HTR-8/SVneo (cell line): ENCODE measurements at regions not wholly inside any gene's neighbourhood (a gene's known extent, or its start where the extent isn't known, plus 50 kb on each side); places are given as distances from the start of the nearest gene placed in this dataset.

ENCODE experiments used
- DNase-seq: peaks from one replicate; pipeline ENCODE4 v3.0.0; 2011; ENCODE audit warnings: low spot score, mixed read lengths; ENCODE audit not compliant: insufficient read length
- FAIRE-seq: peaks from 2 replicates; lab custom pipeline; 2011; peaks lifted over from hg19 to GRCh38; lab: Jason Lieb, UNC

DNA sequence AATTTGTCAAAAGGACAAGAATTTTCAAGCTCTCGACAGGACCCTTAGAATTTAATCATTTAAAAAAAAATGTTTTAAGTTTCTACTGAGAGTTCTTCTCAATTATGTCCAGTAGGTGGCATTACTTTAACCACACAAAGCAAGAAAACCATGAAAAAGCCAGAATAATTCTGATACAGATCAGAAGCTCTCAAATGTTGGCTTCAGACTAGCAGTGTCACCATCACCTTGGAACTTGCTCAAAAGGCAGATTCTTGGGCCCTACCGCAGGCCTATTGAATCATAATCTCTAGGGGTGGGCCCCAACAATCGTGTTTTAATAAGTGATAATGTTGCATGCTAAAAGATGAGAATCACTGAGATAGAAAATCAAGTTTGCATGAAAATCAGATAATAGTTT lies 99.5 kb upstream of the KCNMB2 start:
- no peak for FAIRE-seq
- DNase-seq, result peak; percentile 32

DNA sequence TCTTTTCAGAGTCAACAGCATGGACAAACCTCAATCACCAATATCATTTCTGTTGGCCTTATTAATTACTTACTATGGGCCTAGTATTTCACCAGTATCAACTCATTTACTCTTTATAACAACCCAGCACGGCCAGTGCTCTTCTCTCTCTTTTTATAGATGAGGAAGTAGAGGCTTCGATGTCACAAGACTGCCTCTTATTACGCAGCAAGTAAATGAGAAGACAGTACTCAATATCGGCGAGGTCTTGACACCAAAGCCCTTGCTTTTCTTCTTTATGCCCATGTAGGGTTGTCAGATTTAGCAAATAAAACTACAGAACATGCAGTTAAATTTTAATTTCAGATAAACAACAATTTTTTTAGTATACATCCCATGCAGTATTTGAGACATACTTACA lies 99.0 kb upstream of the KCNMB2 start:
- DNase-seq, result no peak
- FAIRE-seq, result no peak

DNA sequence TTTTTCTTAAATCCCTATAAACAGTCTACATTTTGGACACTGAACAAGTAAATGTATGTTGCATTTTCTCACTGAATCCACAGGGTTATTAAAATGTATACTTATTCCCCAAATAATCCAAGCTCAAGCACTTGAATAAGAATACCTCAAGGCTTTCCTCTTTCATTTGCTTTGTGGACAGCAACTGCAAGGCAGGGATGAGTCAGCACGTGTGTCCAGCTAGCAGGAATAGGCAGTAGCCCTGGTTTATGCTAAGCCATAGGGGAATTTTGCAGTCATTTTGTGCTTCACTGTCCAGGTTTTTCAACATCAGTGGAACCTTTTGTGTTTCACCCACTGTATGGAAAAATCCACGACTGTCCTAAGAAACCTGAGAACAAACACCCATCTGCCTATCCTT lies 96.7 kb upstream of the KCNMB2 start:
- DNase-seq, result peak; percentile 38
- no peak for FAIRE-seq

DNA sequence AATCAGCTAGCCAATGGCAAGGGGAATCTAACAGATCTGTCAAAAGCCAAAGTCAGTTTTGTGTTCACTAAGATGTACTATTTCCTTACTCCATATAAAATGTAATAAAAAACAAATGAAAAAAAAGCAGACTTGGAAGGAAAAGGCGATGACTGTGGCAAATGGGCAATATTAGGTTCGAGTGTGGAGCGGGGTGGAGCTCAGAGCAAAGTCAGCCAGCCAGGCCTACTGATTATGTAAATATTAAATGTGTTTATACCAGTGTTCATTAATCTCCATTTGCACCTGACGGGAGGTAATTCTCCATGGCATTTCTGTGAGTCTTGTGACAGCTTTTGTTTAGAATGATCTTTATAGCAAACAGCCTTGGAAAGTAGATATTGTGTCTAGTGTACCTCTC lies 96.2 kb upstream of the KCNMB2 start:
- FAIRE-seq (no peak), DNase-seq (no peak)

DNA sequence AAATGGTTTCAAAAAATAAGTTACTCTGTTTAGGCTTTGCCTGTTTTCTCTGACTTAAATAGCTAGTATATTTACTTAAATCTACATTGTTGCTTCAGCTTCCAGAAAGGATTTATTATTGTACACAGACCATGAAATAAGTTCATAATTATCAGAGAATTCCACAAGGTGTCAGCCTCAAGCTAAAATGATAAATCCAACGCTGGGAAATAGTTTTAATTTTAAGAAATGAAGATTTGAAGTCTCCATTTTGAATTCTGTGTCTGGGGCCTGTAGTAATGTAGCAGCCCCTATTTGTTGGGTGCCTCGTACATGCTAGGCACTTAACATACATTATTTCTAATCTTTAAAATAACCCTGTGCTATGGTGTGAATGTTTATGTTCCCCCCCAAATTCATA lies 92.6 kb upstream of the KCNMB2 start:
- no peak for DNase-seq
- FAIRE-seq, result no peak

DNA sequence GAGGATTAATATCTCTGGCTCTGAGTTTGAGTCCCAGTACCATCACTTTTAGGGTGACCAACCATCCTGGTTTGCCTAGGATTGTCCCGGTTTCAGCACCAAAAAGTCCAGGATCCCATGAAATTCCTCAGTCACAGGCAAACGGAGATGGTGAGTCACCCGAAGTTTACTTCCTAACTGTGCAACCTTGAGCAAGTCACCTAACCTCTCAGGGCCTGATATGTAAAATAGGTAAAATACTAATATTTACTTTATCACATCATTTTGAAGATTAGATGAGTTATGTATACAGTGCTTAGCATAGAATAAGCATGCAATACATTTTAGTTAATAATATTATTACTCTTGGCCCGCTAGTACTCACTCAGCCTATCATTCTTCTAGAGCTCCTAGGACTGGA lies 91.1 kb upstream of the KCNMB2 start:
- DNase-seq (no peak), FAIRE-seq (no peak)

DNA sequence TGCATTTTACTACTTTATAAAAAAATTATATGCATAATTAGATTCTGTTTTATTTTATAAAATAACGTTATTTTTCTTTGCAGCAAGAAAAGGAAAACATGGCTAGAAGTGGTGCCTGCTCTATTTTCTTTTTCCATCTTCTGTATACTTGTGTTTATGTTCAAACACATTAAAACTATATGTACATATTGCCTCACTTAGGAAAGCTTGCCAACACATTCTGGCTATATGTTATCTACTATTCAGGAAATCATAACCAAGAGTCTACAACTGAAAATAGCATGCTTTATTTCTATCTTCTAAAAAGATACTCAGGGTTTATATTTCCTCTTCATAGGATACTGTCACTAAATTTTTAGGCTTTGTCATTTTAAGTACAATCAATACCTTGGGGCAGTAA lies 90.2 kb upstream of the KCNMB2 start:
- no peak for FAIRE-seq
- no peak for DNase-seq

DNA sequence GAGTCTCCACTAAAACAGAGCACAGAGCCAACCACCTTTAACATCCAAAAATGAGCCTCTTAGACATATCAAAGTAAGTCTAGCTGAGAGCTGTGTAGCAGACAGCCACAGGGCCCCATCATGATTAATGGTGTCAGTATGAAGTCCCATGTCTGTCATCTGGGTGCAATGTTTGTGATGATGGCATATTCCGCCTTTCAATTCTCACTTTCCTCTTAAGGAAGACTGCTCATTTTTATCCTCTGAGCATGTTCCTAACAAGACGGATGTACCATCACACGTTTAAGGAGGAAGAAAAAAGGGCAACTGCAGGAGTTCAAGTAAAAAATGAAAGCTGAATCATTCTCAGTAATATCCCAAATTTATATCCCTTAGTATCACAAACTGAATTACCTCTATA lies 85.8 kb upstream of the KCNMB2 start:
- FAIRE-seq (no peak), DNase-seq (no peak)

DNA sequence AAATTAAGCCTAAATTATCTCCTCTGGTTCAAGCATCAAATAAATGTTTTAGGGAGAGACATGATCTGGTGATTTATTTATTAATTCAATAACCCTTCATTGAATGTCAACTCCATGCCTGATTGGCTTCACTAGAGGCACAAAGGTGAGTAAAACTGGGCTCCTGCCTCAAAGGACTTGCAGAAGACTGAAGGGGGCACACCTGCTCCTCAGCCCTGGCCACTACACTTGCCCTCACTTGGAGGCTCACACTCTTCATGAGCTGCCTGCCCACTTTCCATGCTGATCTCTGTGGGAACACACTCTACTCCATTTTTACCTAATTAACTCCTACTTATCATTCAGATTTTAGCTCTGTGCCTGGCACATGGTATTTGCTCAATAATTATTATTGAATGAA lies 84.4 kb upstream of the KCNMB2 start:
- no peak for DNase-seq
- no peak for FAIRE-seq

DNA sequence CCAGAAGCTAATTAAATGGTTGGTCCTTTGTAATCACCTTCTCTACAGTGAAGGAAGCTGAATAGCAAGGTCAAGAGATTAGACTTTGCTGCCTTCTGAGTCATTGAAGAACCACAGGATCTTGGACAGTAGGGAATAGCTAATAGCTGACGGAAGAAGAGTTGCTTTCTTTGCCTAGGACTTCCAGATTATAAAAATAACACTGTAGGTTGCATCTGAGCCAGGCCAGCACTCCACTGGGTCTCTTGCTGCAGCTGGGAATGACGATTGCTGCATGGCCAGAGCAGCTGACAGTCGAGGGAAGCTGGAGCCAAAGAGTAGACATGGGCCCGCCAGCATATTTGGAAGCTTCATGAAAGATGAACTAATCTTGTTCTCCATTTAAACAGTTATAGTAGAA lies 81.5 kb upstream of the KCNMB2 start:
- no peak for DNase-seq
- no peak for FAIRE-seq

DNA sequence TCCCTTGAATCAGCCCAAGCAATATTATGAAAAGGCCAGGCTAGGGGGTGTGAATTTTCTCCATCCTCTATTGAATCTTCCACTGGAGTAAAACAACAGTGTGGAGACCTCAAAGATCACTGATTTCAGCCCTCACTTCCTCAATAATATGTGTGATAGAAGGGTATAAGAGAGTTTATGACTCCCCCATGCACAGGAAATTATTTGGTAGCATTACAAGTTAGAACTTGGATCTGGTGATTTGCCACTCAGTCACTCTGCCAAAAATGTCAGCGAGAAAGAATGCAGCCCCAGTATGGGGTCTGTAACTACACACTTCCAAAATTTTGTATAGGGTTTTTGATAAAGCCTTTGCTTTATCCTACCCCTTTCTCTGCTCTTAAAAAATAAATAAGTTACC lies 81.0 kb upstream of the KCNMB2 start:
- DNase-seq (no peak), FAIRE-seq (no peak)

DNA sequence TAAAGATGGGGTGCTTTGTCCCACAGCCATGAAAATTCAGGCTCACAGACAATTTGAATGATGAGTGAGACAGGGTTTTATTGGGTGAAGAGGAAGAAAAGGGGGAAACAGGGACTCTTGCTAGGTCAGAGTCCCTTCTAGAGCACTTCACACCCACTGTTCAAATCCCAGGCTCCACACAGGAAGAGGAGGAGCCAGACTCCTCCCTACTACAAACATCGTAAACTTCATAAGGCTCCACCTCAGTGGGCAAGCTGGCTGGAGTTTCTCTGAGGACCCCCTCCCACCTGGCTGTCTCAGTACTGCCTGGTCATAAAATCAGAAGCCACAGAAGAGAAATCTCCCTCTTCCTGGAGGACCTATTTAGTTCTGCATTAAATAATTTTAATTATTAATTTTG lies 80.3 kb upstream of the KCNMB2 start:
- no peak for DNase-seq
- FAIRE-seq, result no peak

DNA sequence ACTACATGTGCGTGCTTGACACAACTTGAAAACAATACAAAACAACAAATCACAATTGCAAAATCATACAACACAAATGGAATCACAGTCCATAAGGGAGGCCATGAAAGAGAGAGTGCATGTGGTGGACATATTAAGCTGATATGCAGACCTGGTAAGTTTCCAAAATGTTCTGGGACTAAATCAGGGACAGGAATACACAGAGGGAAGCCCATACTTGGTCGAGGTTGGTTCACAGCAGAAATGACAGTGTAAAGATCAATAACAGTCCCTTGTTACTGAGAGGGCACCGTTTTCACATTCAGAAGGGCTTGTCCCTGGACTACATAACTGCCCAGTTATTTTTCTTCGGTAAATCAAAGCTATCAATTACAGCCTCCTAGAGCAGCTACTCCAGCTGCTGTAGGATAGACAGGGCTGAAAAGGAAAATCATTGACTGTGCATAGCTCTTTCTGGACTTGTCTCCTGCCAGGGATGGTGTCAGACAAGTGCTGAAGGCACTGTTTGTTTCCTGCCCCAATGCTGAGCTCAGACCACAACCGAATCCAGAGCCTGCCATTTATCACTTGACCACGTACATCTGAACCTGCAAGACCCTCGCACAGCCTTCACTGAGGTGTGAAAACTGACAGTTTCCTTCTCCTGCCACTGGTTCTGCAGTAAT lies 79.5 kb upstream of the KCNMB2 start:
- FAIRE-seq (no peak), DNase-seq (no peak)

DNA sequence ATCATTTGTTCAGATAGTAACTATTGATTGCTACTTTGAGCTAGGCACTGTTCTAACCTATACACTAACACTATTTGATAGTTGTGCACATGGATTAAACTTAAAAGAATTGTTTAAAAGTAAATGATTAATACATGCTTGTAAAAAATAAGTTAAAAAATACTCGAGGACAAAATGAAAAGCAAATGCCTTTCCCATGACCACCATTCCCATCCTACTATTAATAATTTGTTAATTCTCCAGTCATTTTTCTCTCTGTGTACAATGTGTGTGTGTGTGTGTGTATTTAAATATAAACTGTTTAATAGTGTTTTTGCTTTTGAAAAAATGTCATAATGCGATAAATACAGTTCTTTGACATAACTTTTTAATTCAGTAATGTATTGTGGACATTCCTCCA lies 78.7 kb upstream of the KCNMB2 start:
- DNase-seq, result no peak
- FAIRE-seq, result no peak

DNA sequence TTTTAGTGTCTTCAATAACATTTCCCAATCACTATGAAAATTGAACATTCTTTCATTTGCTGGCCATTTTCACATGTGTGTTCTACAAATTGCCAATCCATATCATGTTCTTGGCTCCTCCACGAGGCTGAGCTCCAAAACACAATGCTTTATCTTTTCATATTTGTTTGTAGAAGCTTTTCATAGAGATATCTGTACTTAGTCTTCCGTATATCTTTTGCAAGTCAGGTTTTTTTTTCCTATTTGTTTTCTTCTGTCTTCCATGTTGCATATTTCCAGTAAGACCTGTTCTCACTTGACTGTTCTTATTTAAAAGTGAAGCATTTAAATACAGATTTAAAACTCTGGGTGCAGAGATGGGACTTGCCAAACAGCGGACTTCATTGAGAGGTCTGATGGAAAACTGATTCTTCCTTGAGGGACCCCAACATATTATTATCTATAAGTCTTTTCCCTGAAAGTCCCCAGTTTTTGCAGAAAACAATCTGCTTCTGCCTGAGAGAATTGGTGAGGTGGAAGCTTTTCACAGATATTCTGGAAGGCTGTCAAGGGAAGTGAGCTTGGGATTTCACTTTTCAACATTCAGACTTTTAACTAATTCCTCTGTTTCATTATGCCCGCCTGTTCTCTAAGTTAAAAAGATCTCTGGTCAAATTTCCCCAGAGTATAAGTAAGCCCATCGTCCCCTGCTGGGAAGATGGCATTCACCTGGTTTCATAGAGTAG lies 77.8 kb upstream of the KCNMB2 start:
- FAIRE-seq (no peak), DNase-seq (no peak)

DNA sequence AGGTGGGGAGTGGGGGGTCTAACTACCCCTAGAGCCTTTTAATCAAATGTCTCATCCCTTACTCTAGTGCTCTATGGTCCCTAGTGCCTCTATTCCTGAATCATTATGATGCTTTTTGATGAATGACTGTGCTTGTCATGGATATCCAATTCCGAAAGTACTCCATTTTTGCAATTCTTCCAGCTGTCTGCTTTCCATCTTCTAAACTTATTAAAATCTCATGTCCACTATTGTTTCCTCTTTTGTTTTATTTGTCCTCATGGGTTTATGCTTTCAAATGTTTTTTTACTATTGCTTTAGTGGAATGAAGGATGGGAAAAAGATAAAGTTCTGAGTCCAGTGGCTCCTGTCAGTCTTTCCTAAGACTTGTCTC lies 77.2 kb upstream of the KCNMB2 start:
- DNase-seq (no peak), FAIRE-seq (no peak)

DNA sequence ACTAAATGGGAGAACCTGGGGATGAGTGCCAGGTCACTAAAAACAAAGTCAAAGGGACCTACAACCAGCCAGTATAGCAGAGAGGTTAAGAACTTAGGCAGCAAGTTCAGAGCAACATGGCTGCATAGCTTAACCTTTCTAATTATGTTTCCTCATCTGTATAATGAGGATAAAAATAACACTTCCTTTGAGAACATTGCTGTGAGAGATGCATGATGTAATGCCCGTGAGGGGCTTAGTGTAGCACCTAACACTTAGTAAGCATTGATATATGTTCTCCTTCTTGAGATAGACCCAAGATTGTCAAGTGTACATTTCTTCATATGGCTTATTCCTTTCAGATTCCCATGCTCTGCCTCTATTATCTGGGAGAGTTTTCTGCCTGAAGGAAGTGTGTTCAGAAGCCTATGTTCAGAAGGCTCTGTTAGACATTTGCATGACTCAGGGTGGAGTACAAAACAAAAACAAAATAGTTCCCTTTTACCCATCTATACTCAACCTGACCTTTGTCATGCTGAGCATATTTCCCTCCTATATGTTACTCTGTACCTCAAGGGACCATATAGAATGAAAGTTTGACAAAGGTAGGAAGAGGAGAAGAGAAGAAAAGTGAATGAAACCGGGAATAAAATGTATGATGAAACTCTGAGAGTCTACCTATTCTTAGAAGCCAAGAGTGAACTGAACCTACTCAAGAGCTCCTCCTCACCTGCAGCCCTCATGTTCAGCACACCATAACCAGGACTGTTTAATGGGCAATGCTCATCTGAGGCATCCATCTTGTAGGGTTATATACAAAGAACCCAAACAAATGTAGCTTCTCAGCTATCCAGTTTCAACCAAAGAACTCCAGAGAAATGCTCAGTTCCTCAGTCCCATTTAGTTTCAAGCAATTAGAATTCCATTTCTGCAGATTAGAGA lies 70.7 kb upstream of the KCNMB2 start:
- no peak for FAIRE-seq
- no peak for DNase-seq

DNA sequence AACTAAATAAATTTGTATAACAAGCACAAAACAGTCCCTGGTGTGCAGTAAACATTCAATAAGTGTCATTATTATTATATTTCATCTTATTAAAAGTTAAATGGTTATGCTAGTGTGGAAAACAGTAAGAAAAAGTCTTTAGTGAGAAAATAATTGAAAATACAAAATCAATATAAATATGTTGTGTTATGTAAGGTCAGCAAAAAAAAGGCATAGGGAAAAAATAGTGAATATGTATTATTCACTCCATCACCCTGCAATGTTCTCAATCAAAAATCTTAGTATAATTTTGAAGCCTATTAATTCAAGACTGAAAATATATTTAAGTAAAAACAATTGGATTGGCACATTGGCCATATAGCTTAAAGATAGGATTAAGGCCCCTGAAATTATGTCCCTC lies 63.3 kb upstream of the KCNMB2 start:
- DNase-seq, result no peak
- no peak for FAIRE-seq

DNA sequence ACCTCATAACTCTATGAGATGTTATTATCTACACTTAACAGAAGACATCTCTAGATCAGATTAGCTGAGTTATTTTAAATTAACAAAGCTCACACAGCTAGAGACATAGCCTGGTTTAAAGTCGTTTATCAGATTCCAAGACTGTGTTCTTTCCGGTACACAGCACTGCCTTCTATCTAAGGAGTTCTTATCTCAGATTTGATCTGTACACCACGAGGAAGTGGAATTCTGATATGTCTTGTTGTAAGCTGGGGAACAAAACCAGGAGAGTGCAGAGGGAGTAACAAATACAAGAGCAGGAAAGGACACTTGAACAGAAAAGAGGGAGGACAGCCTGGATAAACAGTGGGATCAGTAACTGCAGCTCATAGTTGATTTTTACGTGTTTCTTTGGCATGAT lies 61.7 kb upstream of the KCNMB2 start:
- no peak for FAIRE-seq
- no peak for DNase-seq

DNA sequence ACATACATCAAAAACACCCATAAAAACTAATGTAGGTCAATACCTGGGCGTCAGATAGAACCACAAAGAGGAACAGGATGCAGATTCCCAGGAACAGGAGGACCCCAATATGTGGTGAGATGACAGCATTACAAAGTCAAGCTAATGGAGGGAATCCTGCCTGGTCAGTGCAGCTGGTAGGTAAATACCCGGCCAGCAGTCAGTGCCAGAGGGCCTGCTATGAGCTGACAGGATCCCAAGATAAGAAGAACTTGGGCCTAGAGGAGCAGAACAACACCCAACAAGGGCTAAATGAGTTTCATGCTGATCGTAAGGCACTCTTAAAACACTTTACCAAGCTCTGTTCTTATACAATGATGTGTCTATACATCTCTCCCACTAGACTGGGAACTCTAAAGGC lies 61.2 kb upstream of the KCNMB2 start:
- FAIRE-seq, result no peak
- no peak for DNase-seq

DNA sequence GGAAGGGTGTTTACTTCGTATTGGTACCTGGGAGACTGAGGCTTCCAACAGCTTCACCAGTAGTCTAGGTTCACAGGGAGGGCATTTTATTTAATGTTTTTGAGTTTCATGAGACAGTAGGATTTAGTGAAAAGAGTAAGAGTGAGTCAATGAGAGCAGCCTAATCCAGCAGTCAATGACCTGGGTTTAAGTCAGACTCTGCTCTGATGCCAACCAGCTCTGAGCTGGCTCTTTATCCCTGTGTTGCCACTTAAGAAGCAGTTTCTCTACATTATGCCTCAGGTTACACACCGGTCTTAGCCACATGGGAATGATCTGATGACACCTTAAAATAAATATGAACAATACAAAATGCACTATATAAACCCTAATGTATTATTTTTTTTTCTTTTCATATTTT lies 59.4 kb upstream of the KCNMB2 start:
- FAIRE-seq (no peak), DNase-seq (no peak)
